IPS-NIHi11 (cell line): ENCODE measurements at regions not wholly inside any gene's neighbourhood (a gene's known extent, or its start where the extent isn't known, plus 50 kb on each side); places are given as distances from the start of the nearest gene placed in this dataset.
"Not testable (repeated sequence)": the region's sequence is repeated elsewhere in the genome, so short reads cannot be mapped to it uniquely, and the experiment has no call there.

ENCODE experiments used
- DNase-seq: peaks from one replicate; pipeline ENCODE4 v3.0.0; 2012; ENCODE audit warnings: mixed read lengths, low spot score

- DNase-seq, result no peak
Observed at GRCh38 chr2:163949693-163950092, 213.9 kb upstream of the FIGN start.

DNA sequence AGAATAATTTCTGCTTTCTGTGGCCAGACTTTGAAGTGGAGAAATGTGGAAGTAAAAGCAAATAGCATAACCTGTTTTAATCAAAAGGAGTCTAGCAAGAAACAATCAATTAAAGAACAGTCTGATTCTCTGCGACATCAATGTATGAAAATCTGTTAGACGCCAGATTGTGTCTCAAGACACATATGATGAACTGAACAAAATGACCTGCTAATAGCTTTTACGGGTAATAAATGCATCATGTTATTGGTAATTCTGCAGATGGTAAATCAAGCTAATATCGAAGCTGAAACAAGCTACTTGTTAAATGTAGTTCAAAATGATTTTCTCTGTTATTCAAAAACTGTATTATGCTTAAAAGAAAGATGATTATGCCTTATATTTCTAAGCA is 208.5 kb upstream of the FIGN start:
- DNase-seq, result no peak

DNA sequence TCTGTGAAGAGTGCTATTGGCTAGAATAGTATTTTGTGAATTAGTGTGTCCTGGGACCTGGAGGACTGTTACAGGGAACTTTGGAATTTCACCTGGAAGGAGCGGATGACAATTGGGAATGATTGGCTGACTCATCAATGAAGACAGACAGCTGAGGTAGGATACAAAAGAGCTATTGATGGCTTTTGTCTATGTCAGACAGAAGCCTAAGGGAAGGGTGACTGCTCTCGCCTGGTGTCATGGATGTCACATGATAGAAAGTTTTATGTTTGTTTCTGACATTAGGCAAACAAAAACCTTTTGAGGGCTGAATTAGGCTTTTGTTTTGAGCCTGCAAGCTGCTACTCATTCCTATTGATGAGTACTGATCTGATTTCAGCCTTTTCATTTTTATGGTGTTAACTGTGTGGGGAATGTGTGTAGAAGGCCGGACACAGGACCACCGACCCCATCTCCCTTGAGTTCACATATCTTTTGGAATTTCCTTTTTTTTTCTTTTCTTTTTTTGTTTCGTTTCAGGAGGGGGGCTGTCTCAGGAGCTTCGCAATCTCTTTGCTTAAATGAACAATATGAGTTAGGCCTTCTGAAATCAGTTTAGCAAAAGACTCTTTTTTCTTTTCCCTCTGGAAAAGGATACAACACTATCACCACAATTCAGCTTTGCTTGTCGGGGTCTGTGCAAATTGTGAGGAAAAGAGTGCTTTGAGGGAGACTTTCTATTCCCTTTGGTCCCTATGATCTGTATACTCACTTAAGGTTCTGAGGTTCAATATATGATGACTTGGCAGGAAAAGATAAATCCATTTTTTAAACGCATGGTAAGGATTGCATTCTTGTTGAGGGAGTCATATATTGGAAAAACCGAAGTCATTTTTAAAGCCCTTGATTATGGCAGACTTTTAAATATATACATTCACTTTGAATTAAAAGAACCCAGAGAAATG is 207.9 kb upstream of the FIGN start:
- peak; percentile 26 for DNase-seq

GRCh38 chr2:163934131-163934530 is 198.3 kb upstream of the FIGN start:
- DNase-seq, result no peak

DNA sequence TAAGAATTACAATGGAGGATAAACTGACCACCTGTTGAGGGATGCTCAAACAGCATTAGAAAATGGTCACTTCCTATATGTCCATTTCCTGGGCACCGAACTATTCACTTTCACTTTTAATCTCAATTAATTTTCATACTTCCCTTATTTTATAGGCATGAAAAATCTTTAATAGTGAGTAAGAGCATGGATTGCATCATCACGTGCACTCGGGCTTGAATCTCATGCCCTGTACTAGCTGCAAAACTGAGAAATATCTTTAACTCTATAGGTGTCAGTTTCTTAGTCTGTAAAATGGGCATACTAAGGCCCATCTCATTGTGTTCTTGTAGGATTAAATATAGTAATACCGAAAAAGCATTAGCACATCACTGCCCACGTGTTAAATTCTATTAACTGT is 183.9 kb upstream of the FIGN start:
- DNase-seq, result no peak

- not testable (repeated sequence) for DNase-seq
Observed at GRCh38 chr2:163914486-163914885, 178.7 kb upstream of the FIGN start.

DNA sequence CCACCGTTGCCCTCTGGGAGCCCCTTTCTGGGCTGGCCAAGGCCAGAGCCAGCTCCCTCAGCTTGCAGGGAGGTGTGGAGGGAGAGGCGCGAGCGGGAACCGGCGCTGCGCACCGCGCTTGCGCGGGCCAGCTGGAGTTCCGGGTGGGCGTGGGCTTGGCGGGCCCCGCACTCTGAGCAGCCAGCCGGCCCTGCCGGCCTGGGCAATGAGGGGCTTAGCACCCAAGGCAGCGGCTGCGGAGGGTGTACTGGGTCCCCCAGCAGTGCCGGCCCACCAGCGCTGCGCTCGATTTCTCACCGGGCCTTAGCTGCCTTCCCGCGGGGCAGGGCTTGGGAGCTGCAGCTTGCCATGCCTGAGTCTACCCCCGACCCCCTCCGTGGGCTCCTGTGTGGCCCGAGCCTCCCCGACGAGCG is 177.7 kb upstream of the FIGN start:
- DNase-seq, result not testable (repeated sequence)

DNA sequence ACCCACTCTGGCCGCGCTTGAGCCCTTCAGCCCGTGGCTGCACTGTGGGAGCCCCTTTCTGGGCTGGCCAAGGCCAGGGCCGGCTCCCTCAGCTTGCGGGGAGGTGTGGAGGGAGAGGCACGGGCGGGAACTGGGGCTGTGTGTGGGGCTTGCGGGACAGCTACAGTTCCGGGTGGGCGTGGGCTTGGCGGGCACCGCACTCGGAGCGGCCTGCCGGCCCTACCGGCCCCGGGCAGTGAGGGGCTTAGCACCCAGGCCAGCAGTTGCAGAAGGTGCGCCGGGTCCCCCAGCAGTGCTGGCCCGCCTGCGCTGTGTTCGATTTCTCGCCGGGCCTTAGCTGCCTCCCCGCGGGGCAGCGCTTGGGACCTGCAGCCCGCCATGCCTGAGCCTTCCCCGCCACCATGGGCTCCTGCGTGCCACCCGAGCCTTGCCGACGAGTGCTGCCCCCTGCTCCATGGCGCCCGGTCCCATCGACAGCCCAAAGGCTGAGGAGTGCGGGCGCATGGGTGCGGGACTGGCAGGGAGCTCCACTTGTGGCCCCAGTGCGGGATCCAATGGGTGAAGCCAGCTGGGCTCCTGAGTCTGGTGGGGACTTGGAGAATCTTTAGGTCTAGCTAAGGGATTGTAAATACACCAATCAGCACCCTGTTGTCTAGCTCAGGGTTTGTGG is 173.7 kb upstream of the FIGN start:
- DNase-seq, result no peak

DNA sequence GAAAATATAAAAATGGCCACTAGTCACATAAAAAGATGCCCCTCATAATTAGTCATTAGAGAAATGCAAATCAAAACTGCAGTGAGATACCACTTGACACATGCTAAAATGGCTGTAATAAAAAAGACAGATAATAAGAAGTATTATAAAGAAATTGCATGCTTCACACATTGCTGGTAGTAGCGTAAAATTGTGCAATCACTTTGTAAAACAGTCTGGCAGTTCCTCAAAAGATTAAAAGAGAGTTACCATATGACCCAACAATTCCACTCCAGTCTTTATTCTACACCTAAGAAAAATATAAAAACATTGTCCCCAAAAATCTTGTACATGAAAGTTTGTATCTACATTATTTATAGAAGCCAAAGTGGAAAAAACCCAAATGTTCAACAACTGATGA is 170.6 kb upstream of the FIGN start:
- DNase-seq, result no peak

GRCh38 chr2:163897799-163898198 is 162.0 kb upstream of the FIGN start:
- DNase-seq, result no peak

- DNase-seq, result not testable (repeated sequence)
Observed at GRCh38 chr2:163893444-163893843, 157.6 kb upstream of the FIGN start.

DNA sequence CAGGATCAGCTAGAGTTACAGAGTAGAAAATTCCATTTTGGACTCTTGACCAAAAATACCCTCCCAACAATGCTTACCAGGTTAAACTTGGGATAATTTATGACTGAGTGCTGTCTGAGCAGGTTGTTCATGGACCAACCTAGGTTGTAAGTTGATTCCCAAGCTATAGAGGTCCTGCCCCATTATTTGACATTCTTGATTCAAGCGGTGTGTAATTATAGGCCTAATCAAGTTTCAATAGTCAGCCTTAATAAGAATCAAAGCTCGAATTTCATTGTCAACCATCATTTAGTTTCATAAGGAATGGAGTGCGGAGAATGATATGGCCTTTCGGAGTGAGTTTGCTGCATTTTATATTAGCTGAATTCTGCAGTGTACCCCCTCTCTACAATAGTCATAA is 152.8 kb upstream of the FIGN start:
- DNase-seq, result no peak

DNA sequence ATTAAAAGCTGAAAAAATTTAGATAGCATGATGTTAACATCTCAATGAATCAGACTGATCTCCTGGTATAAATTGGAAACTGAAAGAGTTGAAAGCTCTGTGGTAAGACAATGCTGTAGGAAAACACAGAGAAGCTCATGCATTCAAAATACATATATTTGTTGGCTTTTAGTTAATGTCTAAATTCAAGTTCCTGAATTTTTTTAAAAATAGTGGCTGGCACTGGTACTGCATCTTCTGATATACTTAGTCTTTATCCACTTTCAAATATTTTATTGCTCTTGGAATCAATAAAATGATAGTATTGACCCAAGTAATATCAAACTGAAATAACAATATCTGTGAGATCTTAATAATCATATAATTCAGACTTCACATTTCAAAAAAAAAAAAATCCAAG is 151.4 kb upstream of the FIGN start:
- no peak for DNase-seq

- no peak for DNase-seq
Observed at GRCh38 chr2:163884416-163884815, 148.6 kb upstream of the FIGN start.

DNA sequence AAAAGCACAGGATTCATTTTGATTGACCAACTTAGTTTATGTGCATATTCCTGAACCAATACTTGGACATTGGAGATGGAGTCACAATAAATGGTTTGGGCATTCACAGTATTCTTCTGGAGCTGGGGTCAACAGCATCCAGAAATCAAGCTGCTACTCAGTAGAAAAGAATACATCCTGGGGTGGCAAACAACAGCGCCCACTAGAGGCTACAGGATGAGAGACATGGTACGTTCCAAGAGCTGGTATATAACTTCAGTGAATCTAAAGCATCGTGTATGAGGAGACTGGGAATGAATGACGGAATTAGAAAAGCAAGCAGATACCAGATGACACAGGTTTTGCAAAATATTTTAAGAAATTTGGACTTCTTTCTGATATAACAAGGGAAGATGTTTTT is 142.9 kb upstream of the FIGN start:
- peak; percentile 53 for DNase-seq

DNA sequence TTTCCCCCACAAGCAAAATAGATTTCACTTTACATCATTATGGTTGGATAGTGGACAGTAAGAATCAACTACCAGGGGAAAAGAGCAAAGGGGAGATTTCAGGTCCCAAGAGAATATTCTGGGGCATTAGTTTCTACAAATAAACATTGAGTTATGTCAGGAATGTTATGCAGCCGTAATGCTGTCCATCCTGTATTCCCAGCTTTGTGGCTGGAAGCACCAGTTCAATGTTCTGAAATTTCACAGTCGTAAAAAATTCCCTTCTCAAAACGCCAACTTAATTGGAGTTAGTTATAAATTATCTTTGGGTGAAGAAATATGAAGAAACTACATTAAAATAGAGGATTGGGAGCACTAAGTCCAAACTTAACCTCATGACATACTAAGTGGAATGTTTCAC is 141.5 kb upstream of the FIGN start:
- DNase-seq, result peak; percentile 14

DNA sequence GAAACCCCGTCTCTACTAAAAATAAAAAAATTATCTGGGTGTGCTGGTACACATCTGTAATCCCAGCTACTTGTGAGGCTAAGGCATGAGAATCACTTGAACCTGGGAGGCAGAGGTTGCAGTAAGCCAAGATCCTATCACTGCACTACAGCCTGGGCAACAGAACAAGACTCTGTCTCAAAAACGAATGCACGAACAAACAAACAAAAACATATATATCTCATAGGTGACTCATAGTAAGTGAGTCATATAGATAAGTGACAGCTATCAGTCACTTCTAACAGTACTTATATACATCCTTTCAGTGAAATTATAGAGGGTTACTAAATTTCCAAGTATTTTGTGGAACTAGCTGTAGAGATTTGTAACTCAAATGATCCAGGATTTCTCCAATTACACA is 127.3 kb upstream of the FIGN start:
- no peak for DNase-seq

DNA sequence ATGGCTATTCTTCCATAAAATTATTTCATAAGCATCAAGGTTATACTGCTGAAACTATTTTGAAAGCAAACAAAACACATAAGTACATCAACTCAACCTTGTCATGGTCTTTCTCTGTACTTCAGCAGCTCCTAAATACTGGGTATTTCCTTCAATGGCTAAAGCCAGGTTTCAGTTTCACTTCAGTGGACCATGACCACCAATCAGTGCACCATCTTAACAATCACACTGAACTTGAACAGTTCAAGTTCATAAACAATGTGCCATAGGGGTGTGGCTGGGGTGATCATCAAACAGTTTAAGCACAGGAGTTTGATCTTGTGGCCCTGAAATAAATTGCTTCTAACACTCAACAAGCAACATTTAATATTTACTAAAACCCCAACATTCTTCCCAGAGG is 124.1 kb upstream of the FIGN start:
- no peak for DNase-seq

- no peak for DNase-seq
Observed at GRCh38 chr2:163856941-163857340, 121.1 kb upstream of the FIGN start.

- no peak for DNase-seq
Observed at GRCh38 chr2:163852616-163853015, 116.8 kb upstream of the FIGN start.

- DNase-seq, result no peak
Observed at GRCh38 chr2:163849756-163850435, 114.1 kb upstream of the FIGN start.

- no peak for DNase-seq
Observed at GRCh38 chr2:163838890-163839289, 103.1 kb upstream of the FIGN start.

GRCh38 chr2:163836167-163836566 is 100.4 kb upstream of the FIGN start:
- DNase-seq, result no peak
